Liver (tissue), 8 donors: ENCODE measurements at regions not wholly inside any gene's neighbourhood (a gene's known extent, or its start where the extent isn't known, plus 50 kb on each side); places are given as distances from the start of the nearest gene placed in this dataset.

Experiments
- DNase-seq: peaks from one replicate; pipeline ENCODE4 v3.0.0-alpha.2; 2017; ENCODE audit warnings: low spot score
- H3K27ac ChIP-seq, 2 donors: one replicate each; pipeline ENCODE4 v1.7.0; 2013; ENCODE audit warnings: inconsistent platforms in 2 of 2, low read length in 2 of 2, control low read depth in 1 of 2, low read depth in 1 of 2, mild to moderate bottlenecking in 1 of 2
- H3K27me3 ChIP-seq, 4 donors: one replicate each; pipeline versions ENCODE4 v1.6.1 to v1.7.0; 2013; ENCODE audit warnings: low read length in 3 of 4, inconsistent platforms in 1 of 4, mild to moderate bottlenecking in 1 of 4, moderate library complexity in 1 of 4; ENCODE audit not compliant: control insufficient read depth in 4 of 4, insufficient read depth in 4 of 4
- H3K36me3 ChIP-seq, 4 donors: one replicate each; pipeline versions ENCODE4 v1.6.1 to v1.7.0; 2013; ENCODE audit warnings: low read length in 3 of 4, mild to moderate bottlenecking in 3 of 4, low read depth in 1 of 4, moderate library complexity in 1 of 4; ENCODE audit not compliant: control insufficient read depth in 4 of 4, insufficient read depth in 3 of 4
- H3K4me1 ChIP-seq, 4 donors: one replicate each; pipeline versions ENCODE4 v1.6.1 to v1.7.0; 2013; ENCODE audit warnings: low read length in 3 of 4, mild to moderate bottlenecking in 3 of 4, moderate library complexity in 1 of 4; ENCODE audit not compliant: control insufficient read depth in 4 of 4, insufficient read depth in 4 of 4
- H3K4me3 ChIP-seq, 3 donors: one replicate each; pipeline versions ENCODE4 v1.6.1 to v1.7.0; 2013; ENCODE audit warnings: low read length in 3 of 3, control low read depth in 1 of 3, low read depth in 1 of 3, mild to moderate bottlenecking in 1 of 3
- H3K9ac ChIP-seq, 2 donors: one replicate each; pipeline ENCODE4 v1.7.0; 2013; ENCODE audit warnings: low read length in 2 of 2, mild to moderate bottlenecking in 2 of 2, moderate library complexity in 2 of 2, control low read depth in 1 of 2, low read depth in 1 of 2
- H3K9me3 ChIP-seq, 4 donors: one replicate each; pipeline versions ENCODE4 v1.6.1 to v1.7.0; 2013; ENCODE audit warnings: low read length in 3 of 4; ENCODE audit not compliant: control insufficient read depth in 4 of 4
- EGR1 ChIP-seq, 2 donors: IDR thresholded peaks; 2 replicates each; pipeline ENCODE4 v1.6.1; 2016 to 2018; ENCODE audit warnings: antibody characterized with exemption in 2 of 2, low read depth in 2 of 2
- FOXA1 ChIP-seq: IDR thresholded peaks from 2 replicates; pipeline ENCODE4 v1.6.1; 2016; ENCODE audit warnings: antibody characterized with exemption
- FOXA2 ChIP-seq: IDR thresholded peaks from 2 replicates; pipeline ENCODE4 v1.6.1; 2016; ENCODE audit warnings: antibody characterized with exemption
- GABPA ChIP-seq, 2 donors: IDR thresholded peaks in 1 of 2; conservative IDR thresholded peaks in 1 of 2; 2 replicates each; pipeline ENCODE4 v1.6.1; 2016; ENCODE audit warnings: antibody characterized with exemption in 2 of 2, mild to moderate bottlenecking in 1 of 2, moderate library complexity in 1 of 2
- HNF4A ChIP-seq, 2 donors: conservative IDR thresholded peaks; 2 replicates each; pipeline ENCODE4 v1.6.1; 2016; ENCODE audit warnings: antibody characterized with exemption in 2 of 2, mild to moderate bottlenecking in 2 of 2
- HNF4G ChIP-seq: IDR thresholded peaks from 2 replicates; pipeline ENCODE4 v1.6.1; 2016; ENCODE audit warnings: antibody characterized with exemption
- JUND ChIP-seq, 2 donors: IDR thresholded peaks; 2 replicates each; pipeline ENCODE4 v1.6.1; 2016; ENCODE audit warnings: antibody characterized with exemption in 2 of 2
- MAX ChIP-seq: IDR thresholded peaks from 2 replicates; pipeline ENCODE4 v1.6.1; 2016; ENCODE audit warnings: antibody characterized with exemption
- NR2F2 ChIP-seq: IDR thresholded peaks from 2 replicates; pipeline ENCODE4 v1.6.1; 2016; ENCODE audit warnings: antibody characterized with exemption
- RAD21 ChIP-seq, 2 donors: IDR thresholded peaks; 2 replicates each; pipeline ENCODE4 v1.6.1; 2016; ENCODE audit warnings: antibody characterized with exemption in 2 of 2, mild to moderate bottlenecking in 2 of 2
- RXRA ChIP-seq, 2 donors: IDR thresholded peaks; 2 replicates each; pipeline ENCODE4 v1.6.1; 2017 to 2018; ENCODE audit warnings: antibody characterized with exemption in 2 of 2, mild to moderate bottlenecking in 1 of 2
- SP1 ChIP-seq: IDR thresholded peaks from 2 replicates; pipeline ENCODE4 v1.6.1; 2018; ENCODE audit warnings: antibody characterized with exemption, mild to moderate bottlenecking
- TAF1 ChIP-seq: conservative IDR thresholded peaks from 2 replicates; pipeline ENCODE4 v1.6.1; 2016; ENCODE audit warnings: antibody characterized with exemption, mild to moderate bottlenecking
- YY1 ChIP-seq: IDR thresholded peaks from 2 replicates; pipeline ENCODE4 v1.6.1; 2016; ENCODE audit warnings: antibody characterized with exemption, mild to moderate bottlenecking
- WGBS: extraction: QIAGEN DNeasy Blood & Tissue Kit; methylation state at CpG from one replicate; pipeline ENCODE4 v1.1.7; 2013; 5-methylcytosine and 5-hydroxymethylcytosine counted together
- TF ChIP-seq, protein P1 (sequence below): fragments of 150-350 bp; IDR thresholded peaks from 2 replicates; pipeline ENCODE4 v1.5.1; 2017; ENCODE audit warnings: improper control_type of control experiment, low read depth, low read length; ENCODE audit not compliant: missing input control
- TF ChIP-seq, protein P2 (sequence below): IDR thresholded peaks from 2 replicates; pipeline ENCODE4 v1.6.1; 2016; ENCODE audit warnings: antibody characterized with exemption
- TF ChIP-seq, protein P3 (sequence below): IDR thresholded peaks from 2 replicates; pipeline ENCODE4 v1.6.1; 2016; ENCODE audit warnings: antibody characterized with exemption, mild to moderate bottlenecking
- TF ChIP-seq, protein P4 (sequence below): IDR thresholded peaks from 2 replicates; pipeline ENCODE4 v1.6.1; 2016; ENCODE audit warnings: antibody characterized with exemption
- donor health status: healthy.
- donor health status: healthy.
- donor health status: healthy.
- donor health status: healthy.
- donor health status: healthy.

DNA sequence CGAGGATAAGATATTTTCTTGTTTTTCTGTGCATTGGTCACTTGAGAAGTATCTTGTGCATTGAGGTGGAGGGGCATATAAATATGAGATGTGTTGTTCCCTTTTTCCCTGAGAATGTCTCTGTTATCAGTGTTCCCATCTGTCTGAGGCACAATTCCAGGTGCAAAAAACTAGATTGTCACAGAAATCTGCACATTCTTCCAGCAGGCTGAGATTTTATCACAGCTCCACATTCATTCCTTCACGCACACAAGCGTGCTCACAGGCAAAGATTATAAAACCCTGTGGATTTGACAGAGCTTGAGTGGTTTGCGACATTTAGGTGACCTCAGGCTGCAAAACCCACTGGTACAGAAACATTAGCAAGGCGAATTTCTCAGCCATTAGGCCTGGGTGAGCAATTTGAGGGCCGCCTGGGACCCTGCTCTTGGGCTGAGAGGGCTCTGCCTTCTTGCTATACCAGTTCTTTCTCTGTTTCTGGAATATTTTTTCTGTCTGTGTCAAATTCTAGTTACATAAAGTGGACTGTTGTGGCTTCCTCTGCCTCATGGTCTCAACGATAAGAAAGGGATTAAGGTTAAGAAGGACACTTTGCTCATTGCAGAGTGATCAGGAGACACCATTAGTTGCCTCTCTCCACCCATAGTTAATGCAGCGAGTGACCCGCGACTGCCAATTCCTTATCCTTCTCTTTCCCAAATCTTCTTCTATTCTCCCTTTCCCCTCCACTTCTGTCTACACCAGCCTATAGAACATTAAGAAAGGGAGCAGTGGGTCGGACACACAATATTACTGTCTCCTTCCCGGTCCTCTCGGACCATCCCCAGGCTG is 86.7 kb upstream of the C1QTNF7 start:
- no peak overlapping the region for H3K27ac ChIP-seq
- H3K9me3 ChIP-seq = no peaks in the 10 kb centered on the region
- no peaks in the 10 kb centered on the region for H3K4me1 ChIP-seq
- 86% methylated on average over 13 of the region's 13 CpGs for WGBS
- no peak overlapping the region for H3K9ac ChIP-seq
- no peak overlapping the region for H3K4me3 ChIP-seq
- TF ChIP-seq, protein P1, sequence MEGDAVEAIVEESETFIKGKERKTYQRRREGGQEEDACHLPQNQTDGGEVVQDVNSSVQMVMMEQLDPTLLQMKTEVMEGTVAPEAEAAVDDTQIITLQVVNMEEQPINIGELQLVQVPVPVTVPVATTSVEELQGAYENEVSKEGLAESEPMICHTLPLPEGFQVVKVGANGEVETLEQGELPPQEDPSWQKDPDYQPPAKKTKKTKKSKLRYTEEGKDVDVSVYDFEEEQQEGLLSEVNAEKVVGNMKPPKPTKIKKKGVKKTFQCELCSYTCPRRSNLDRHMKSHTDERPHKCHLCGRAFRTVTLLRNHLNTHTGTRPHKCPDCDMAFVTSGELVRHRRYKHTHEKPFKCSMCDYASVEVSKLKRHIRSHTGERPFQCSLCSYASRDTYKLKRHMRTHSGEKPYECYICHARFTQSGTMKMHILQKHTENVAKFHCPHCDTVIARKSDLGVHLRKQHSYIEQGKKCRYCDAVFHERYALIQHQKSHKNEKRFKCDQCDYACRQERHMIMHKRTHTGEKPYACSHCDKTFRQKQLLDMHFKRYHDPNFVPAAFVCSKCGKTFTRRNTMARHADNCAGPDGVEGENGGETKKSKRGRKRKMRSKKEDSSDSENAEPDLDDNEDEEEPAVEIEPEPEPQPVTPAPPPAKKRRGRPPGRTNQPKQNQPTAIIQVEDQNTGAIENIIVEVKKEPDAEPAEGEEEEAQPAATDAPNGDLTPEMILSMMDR = no peak
- no peak for DNase-seq
- H3K27me3 ChIP-seq = no peaks in the 10 kb centered on the region
- H3K36me3 ChIP-seq = no peaks in the 10 kb centered on the region

GRCh38 chr4:15341733-15342300 is 86.0 kb upstream of the C1QTNF7 start:
- Histone ChIP-seq H3K36me3 (no peaks in the 10 kb centered on the region), H3K9me3 (no peaks in the 10 kb centered on the region), H3K4me3 (no peak overlapping the region), H3K27me3 (no peaks in the 10 kb centered on the region), H3K9ac (no peak overlapping the region), H3K27ac (no peak overlapping the region), H3K4me1 (no peaks in the 10 kb centered on the region)
- 94% methylated on average over 21 of the region's 21 CpGs for WGBS
- no peak for TF ChIP-seq EGR1 (IDR thresholded peaks at IDR 0.05; ENCODE audit: low read depth in 2 of 2)
- no peak for TF ChIP-seq HNF4A (conservative IDR thresholded peaks at IDR 0.05)
- TF ChIP-seq FOXA1 = no peak
- TF ChIP-seq, protein P2, sequence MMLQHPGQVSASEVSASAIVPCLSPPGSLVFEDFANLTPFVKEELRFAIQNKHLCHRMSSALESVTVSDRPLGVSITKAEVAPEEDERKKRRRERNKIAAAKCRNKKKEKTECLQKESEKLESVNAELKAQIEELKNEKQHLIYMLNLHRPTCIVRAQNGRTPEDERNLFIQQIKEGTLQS = no peak
- TF ChIP-seq NR2F2 = no peak
- TF ChIP-seq, protein P3, sequence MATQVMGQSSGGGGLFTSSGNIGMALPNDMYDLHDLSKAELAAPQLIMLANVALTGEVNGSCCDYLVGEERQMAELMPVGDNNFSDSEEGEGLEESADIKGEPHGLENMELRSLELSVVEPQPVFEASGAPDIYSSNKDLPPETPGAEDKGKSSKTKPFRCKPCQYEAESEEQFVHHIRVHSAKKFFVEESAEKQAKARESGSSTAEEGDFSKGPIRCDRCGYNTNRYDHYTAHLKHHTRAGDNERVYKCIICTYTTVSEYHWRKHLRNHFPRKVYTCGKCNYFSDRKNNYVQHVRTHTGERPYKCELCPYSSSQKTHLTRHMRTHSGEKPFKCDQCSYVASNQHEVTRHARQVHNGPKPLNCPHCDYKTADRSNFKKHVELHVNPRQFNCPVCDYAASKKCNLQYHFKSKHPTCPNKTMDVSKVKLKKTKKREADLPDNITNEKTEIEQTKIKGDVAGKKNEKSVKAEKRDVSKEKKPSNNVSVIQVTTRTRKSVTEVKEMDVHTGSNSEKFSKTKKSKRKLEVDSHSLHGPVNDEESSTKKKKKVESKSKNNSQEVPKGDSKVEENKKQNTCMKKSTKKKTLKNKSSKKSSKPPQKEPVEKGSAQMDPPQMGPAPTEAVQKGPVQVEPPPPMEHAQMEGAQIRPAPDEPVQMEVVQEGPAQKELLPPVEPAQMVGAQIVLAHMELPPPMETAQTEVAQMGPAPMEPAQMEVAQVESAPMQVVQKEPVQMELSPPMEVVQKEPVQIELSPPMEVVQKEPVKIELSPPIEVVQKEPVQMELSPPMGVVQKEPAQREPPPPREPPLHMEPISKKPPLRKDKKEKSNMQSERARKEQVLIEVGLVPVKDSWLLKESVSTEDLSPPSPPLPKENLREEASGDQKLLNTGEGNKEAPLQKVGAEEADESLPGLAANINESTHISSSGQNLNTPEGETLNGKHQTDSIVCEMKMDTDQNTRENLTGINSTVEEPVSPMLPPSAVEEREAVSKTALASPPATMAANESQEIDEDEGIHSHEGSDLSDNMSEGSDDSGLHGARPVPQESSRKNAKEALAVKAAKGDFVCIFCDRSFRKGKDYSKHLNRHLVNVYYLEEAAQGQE = no peak
- no peak for TF ChIP-seq YY1
- TF ChIP-seq RXRA (IDR thresholded peaks at IDR 0.05) = no peak
- TF ChIP-seq, protein P4, sequence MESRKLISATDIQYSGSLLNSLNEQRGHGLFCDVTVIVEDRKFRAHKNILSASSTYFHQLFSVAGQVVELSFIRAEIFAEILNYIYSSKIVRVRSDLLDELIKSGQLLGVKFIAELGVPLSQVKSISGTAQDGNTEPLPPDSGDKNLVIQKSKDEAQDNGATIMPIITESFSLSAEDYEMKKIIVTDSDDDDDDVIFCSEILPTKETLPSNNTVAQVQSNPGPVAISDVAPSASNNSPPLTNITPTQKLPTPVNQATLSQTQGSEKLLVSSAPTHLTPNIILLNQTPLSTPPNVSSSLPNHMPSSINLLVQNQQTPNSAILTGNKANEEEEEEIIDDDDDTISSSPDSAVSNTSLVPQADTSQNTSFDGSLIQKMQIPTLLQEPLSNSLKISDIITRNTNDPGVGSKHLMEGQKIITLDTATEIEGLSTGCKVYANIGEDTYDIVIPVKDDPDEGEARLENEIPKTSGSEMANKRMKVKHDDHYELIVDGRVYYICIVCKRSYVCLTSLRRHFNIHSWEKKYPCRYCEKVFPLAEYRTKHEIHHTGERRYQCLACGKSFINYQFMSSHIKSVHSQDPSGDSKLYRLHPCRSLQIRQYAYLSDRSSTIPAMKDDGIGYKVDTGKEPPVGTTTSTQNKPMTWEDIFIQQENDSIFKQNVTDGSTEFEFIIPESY = no peak
- no peak for TF ChIP-seq SP1
- TF ChIP-seq RAD21 (IDR thresholded peaks at IDR 0.05) = no peak
- TF ChIP-seq TAF1 = no peak
- TF ChIP-seq FOXA2 = no peak
- no peak for TF ChIP-seq MAX
- no peak for TF ChIP-seq JUND (IDR thresholded peaks at IDR 0.05)
- TF ChIP-seq, protein P1 = no peak
- TF ChIP-seq HNF4G = no peak
- TF ChIP-seq GABPA (IDR thresholded peaks at IDR 0.05 in 1 of 2, conservative IDR thresholded peaks at IDR 0.05 in 1 of 2) = no peak
- DNase-seq = no peak
